ENCODE measurements at regions not wholly inside any gene's neighbourhood (a gene's known extent, or its start where the extent isn't known, plus 50 kb on each side); places are given as distances from the start of the nearest gene placed in this dataset.

DNA sequence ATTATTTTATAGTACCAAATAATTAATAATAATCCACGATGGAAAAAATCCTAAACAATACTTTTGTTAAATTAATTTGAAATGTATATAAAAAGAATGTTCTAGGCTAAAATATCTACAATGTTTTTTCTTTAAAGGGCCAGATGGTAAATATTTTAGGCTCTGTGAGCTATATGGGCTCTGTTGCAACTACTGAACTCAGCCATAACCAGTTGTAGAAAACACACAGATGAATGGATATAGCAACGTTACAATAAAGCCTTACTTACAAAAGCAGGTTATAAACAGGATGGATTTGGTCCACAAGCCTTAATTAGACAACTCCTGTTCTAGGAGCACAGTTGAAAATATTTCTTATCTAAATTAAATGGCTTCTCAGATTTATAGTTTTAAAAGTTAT is 245.2 kb downstream of the KCNC2 start:
- Histone ChIP-seq H3K4me3 (no peak overlapping the region), H3K27me3 (no peaks in the 10 kb centered on the region), H3K9me3 (no peaks in the 10 kb centered on the region), H3K4me1 (peaks cover 0 to 8% (median 0%) of the 10 kb centered on the region in 3 donors), H3K36me3 (no peaks in the 10 kb centered on the region), H3K27ac (peak overlapping the region in 2 of 4 donors; percentile 70 to 78)
- peak in 1 of 4 donors; percentile 31 for ATAC-seq
- no peak for FAIRE-seq
- DNase-seq = no peak
- intact Hi-C loops (cut with DNase I) = no loop called here
- 50 to 67% methylated on average over 2 of the region's 2 CpGs for WGBS, 2 donors
- TF ChIP-seq, protein P1, sequence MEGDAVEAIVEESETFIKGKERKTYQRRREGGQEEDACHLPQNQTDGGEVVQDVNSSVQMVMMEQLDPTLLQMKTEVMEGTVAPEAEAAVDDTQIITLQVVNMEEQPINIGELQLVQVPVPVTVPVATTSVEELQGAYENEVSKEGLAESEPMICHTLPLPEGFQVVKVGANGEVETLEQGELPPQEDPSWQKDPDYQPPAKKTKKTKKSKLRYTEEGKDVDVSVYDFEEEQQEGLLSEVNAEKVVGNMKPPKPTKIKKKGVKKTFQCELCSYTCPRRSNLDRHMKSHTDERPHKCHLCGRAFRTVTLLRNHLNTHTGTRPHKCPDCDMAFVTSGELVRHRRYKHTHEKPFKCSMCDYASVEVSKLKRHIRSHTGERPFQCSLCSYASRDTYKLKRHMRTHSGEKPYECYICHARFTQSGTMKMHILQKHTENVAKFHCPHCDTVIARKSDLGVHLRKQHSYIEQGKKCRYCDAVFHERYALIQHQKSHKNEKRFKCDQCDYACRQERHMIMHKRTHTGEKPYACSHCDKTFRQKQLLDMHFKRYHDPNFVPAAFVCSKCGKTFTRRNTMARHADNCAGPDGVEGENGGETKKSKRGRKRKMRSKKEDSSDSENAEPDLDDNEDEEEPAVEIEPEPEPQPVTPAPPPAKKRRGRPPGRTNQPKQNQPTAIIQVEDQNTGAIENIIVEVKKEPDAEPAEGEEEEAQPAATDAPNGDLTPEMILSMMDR (IDR thresholded peaks at IDR 0.05) = no peak

- no peaks in the 10 kb centered on the region for H3K4me1 ChIP-seq
- no peaks in the 10 kb centered on the region for H3K27me3 ChIP-seq
- no peak overlapping the region for H3K27ac ChIP-seq
- H3K36me3 ChIP-seq = no peaks in the 10 kb centered on the region
- no peaks in the 10 kb centered on the region for H3K9me3 ChIP-seq
- TF ChIP-seq, protein P1 (IDR thresholded peaks at IDR 0.05) = no peak
- ATAC-seq (no peak), FAIRE-seq (no peak), DNase-seq (no peak)
- H3K4me3 ChIP-seq = no peak overlapping the region
- intact Hi-C loops (cut with DNase I) = no loop called here
- 52 to 62% methylated on average over 1 of the region's 1 CpG for WGBS, 2 donors
Measured at GRCh38 chr12:74971201-74971600, 238.4 kb downstream of the KCNC2 start.

- H3K27ac ChIP-seq = no peak overlapping the region
- no peak for DNase-seq
- H3K4me1 ChIP-seq = no peaks in the 10 kb centered on the region
- WGBS, 2 donors = 50 to 62% methylated on average over 5 of the region's 5 CpGs
- H3K36me3 ChIP-seq = no peaks in the 10 kb centered on the region
- TF ChIP-seq, protein P1 (IDR thresholded peaks at IDR 0.05) = no peak
- no peak overlapping the region for H3K4me3 ChIP-seq
- ATAC-seq = no peak
- no peak for FAIRE-seq
- H3K9me3 ChIP-seq = no peaks in the 10 kb centered on the region
- intact Hi-C loops (cut with DNase I) = no loop called here
- H3K27me3 ChIP-seq = no peaks in the 10 kb centered on the region
Measured at GRCh38 chr12:74977832-74978481, 231.7 kb downstream of the KCNC2 start.

- TF ChIP-seq, protein P1 (IDR thresholded peaks at IDR 0.05) = no peak
- Histone ChIP-seq H3K4me3 (no peak overlapping the region), H3K9me3 (no peaks in the 10 kb centered on the region), H3K4me1 (peaks cover 0 to 5% (median 0%) of the 10 kb centered on the region in 3 donors), H3K27me3 (no peaks in the 10 kb centered on the region), H3K27ac (no peak overlapping the region), H3K36me3 (no peaks in the 10 kb centered on the region)
- FAIRE-seq (no peak), DNase-seq (no peak), ATAC-seq (no peak)
- 49 to 56% methylated on average over 4 of the region's 4 CpGs for WGBS, 2 donors
- intact Hi-C loops (cut with DNase I) = no loop called here
Measured at GRCh38 chr12:74980510-74980909, 229.1 kb downstream of the KCNC2 start.

DNA sequence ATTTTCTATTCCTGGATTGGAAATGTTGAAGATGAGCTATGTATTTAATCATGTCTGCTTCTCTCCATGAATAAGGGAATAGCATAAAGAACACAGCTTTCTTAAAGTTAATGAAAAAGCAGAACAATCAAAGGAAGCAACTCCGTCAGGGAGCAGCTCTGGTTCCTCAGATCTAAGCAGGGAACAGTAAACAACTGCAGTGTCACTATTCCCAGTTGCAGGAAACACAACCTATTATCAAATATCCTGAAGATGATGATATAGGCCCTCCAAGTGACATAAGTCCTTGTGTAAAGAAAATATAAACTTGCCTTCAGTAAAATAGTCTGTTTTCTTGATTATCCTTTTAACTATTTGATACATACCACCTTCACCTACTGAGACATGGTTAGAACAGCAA is 228.1 kb downstream of the KCNC2 start:
- no peak for DNase-seq
- 56 to 84% methylated on average over 1 of the region's 1 CpG for WGBS, 2 donors
- intact Hi-C loops (cut with DNase I) = no loop called here

More for the DNA sequence above, 228.1 kb downstream of the KCNC2 start:
- H3K27me3 ChIP-seq = no peaks in the 10 kb centered on the region
- no peak for ATAC-seq
- TF ChIP-seq, protein P1 (IDR thresholded peaks at IDR 0.05) = no peak
- no peaks in the 10 kb centered on the region for H3K36me3 ChIP-seq
- H3K9me3 ChIP-seq = no peaks in the 10 kb centered on the region
- no peak overlapping the region for H3K27ac ChIP-seq
- peaks cover 0 to 5% (median 0%) of the 10 kb centered on the region in 3 donors for H3K4me1 ChIP-seq
- H3K4me3 ChIP-seq = no peak overlapping the region
- no peak for FAIRE-seq
